HG03520 (cell line): ENCODE measurements at regions not wholly inside any gene's neighbourhood (a gene's known extent, or its start where the extent isn't known, plus 50 kb on each side); places are given as distances from the start of the nearest gene placed in this dataset.
"Not testable (repeated sequence)": the region's sequence is repeated elsewhere in the genome, so short reads cannot be mapped to it uniquely, and the experiment has no call there.

Experiments used
- ATAC-seq: cut with Tn5 transposase; IDR thresholded peaks from one replicate; pipeline ENCODE4 v1.9.1; 2021; ENCODE audit warnings: mild to moderate bottlenecking, moderate library complexity; ENCODE audit not compliant: unreplicated experiment

- no peak for ATAC-seq
Observed at GRCh38 chr14:57150449-57150848, 118.3 kb downstream of the EXOC5 start.

DNA sequence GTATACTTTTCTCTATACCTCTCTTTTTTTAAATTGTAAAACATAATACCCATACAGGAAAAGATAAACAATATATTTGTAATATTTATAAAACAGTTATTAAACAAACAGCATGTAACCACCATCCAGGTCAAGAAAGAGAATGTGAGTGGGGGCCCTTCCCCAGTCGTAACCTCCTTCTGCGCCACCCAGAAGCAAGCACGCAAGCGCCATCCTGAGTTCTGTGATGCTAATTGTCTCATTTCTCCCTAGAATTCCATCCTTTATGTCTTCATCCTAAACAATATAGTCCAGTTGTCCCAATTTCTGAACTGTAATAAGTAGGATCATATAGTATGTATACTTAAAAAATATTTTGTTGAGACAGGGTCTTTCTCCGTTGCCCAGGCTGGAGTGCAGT is 129.5 kb downstream of the EXOC5 start:
- no peak for ATAC-seq

DNA sequence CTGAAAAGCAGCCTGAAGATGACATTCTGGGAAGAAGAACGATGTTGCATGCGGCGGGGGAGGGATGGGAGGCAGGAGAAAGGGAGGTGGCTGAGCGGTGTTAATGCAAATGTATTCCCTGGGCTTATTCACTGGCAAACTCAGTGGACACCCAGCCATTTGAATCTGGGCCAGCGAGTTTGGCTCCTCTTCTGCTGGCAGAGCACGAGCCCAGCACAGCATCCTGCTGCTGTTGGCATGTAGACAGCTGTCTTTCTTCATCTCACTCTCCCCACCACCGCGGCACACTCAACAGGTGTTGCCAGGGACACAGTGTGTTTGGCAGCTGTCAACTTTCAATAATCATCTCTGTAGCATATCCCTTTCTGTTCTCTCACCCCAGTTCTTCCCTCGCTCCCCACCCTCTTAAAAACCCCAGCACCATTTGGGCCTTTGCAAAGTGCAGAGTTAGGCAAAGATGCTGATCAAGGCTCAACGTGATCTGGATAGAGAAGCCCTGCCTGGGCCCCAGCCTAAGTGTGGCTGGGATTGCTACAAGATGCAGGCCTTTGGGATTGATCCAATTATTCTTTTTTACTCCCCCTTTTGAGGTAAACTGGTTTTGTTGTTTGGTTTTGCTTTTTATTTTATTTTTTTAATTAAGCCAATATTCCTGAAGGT is 131.9 kb downstream of the EXOC5 start:
- no peak for ATAC-seq

DNA sequence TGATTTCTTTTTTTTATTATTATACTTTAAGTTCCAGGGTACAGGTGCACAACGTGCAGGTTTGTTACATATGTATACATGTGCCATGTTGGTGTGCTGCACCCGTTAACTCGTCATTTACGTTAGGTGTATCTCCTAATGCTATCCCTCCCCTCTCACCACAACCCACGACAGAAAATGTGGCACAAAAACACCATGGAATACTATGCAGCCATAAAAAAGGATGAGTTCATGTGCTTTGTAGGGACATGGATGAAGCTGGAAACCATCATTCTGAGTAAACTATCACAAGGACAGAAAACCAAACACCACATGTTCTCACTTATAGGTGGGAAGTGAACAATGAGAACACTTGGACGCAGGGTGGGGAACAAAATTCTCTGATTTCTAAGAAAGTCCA is 140.9 kb downstream of the EXOC5 start:
- ATAC-seq = not testable (repeated sequence)

DNA sequence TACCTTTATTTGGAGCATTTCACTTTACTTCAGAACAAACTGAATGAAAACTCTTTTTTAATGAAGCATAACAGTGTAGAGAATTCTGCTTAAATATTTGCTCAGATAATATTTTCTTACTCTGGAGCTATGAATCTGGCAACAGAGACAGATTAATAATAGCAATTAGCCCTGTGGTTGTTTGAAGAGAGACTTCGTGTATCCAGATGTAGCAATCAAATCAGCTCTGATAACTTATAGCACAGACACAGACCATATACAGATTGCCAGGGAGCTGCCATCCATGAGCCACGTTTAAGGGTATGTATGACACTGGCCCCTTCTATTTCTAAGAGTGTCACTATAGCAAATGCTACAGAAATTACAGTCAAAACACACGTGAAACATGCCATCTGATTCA is 146.6 kb downstream of the EXOC5 start:
- no peak for ATAC-seq

DNA sequence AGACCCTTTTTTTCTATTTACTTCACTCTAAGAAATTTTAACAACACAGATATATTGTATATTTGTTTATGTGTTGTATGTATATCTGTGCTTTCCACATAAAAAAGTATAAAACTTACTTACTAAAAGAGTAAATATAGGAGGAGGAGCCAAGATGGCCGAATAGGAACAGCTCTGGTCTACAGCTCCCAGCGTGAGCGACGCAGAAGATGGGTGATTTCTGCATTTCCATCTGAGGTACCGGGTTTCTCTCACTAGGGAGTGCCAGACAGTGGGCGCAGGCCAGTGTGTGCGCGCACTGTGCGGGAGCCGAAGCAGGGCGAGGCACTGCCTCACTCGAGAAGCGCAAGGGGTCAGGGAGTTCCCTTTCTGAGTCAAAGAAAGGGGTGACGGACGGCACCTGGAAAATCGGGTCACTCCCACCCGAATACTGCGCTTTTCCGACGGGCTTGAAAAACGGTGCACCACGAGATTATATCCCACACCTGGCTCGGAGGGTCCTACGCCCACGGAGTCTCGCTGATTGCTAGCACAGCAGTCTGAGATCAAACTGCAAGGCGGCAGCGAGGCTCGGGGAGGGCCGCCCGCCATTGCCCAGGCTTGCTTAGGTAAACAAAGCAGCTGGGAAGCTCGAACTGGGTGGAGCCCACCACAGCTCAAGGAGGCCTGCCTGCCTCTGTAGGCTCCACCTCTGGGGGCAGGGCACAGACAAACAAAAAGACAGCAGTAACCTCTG is 156.5 kb downstream of the EXOC5 start:
- not testable (repeated sequence) for ATAC-seq

GRCh38 chr14:57110411-57110810 is 158.3 kb downstream of the EXOC5 start:
- not testable (repeated sequence) for ATAC-seq

- no peak for ATAC-seq
Observed at GRCh38 chr14:57091030-57091608, 177.6 kb downstream of the EXOC5 start.

GRCh38 chr14:57089901-57090300 is 178.8 kb downstream of the EXOC5 start:
- no peak for ATAC-seq

DNA sequence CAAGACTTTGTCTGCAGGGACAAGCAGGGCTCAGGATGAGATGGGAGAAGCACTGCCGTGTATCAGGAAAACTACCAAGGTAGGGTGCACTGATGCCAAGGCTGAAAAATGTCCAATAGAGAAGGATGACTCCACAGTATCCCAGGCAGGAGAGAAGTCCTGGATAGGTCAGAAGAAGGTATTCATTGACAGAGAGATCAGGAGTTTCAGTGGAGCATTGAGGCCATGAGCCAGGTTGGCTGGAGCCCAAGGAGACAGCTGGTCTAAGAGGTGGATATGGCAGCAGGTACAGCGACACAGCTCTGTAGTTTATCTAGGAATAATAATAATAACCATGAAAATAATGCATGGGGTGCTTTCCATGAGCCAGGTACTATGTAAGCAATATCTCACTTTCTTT is 180.9 kb downstream of the EXOC5 start:
- no peak for ATAC-seq

GRCh38 chr14:57086271-57087162 is 182.2 kb downstream of the EXOC5 start:
- no peak for ATAC-seq

GRCh38 chr14:57085801-57086200 is 182.9 kb downstream of the EXOC5 start:
- no peak for ATAC-seq

GRCh38 chr14:57085043-57085442 is 183.7 kb downstream of the EXOC5 start:
- no peak for ATAC-seq

DNA sequence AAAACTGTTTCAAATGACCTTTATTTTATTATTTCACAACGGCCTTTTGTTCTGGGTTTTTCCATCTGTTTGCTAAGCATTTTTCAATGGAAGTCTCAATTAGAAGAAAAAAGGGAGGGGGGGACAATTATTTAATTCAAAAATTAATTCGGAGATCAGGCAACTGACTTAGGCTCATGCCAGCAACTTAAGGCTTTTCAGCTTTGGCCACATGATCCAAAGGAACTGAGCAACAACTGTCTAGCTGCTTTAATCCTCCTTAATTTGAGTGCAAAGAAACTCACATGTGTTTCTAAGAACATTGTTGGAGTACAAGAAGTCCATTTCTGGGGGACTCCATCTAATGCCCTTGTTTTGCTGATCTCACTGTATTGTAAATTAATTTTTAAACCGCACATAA is 188.0 kb downstream of the EXOC5 start:
- ATAC-seq = no peak

- no peak for ATAC-seq
Observed at GRCh38 chr14:57078054-57078453, 190.7 kb downstream of the EXOC5 start.

DNA sequence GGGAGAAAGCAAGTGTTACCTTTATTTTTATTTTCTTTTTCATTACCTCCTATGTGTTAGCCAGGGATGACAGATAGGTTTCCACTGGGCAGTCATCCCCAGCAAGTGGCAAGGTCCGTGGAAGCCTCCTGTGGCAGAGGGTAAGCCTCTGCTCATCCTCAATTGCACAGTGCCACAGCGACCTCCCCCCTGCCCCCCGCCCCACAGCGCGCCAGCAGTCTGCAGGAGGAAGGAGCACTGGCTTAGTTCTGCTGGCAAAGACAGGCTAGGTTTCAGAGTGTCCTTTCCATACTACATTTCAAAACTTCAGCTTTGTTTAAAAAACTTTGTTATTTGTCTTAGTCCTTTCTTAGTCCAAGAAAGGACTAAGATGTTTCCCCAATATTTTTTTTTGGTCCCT is 194.7 kb downstream of the EXOC5 start:
- ATAC-seq = no peak

GRCh38 chr14:57071639-57072038 is 197.1 kb downstream of the EXOC5 start:
- ATAC-seq = no peak

DNA sequence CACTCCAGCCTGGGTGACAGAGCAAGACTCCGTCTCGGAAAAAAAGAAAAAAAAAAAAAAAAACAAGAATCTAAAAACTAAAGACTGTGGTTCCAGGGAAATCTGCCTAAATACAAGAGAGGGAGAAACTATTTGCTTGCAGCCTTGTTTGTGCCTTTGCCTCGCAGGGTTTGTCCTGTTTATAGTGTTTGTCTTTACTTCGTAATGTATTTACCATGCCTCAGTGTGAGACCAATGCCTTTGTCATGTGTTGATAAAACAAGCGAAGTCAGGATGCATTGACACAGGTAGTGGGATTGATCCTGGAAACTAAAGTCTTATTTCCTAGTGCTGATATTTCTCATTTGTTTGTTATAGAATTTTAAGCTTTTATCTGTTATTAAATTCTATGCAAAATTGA is 199.0 kb downstream of the EXOC5 start:
- ATAC-seq = no peak

GRCh38 chr14:57068511-57068910 is 200.2 kb downstream of the EXOC5 start:
- ATAC-seq = no peak

DNA sequence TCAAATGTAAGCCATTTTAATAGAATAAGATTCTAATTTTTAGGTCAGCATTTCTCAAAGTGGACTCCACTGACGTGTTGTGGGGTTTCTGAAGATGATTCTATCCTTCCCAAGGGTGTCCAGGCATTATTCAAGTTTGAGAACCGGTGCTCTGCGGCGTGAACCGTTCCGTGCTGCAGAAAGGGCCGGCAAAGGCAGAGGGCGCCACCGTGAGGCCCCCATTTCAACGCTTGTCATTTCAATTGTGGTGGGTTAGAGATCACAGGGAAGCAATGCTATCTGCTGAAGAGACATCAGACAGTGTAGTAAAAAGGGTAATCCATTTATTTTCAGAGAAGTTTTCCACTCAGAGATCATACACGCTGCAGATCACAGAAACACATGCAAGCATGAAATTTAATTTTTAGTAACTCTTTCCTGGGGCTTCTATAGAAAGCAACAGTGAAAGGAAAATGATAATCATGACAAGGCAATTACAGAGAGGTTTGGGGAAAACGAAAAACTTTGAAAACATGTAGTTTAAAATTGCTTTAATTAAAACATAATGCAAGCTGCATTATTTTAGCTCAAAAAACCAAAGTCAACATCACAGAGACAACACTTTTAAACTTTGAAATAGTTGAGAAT is 201.7 kb downstream of the EXOC5 start:
- ATAC-seq = peak; percentile 64

DNA sequence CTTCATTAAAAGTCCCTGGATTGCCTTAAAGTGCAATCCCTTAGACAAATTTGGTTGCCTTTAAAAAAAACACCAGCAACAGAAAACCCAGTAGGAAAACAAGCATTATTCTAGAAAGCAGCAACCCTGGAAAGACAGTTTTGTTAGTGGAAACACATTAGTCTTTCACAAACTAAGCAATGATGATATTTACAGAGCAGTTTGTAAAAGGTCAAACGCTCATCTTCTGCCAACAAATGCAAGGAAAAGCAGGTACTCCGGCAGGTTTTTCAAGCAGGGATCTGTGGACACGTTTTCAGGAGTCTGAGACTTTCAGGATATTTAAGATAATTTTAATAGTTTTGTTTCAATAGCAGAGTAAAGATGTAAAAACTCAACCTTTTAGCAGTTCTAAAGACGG is 202.2 kb downstream of the EXOC5 start:
- ATAC-seq = no peak
